MCF 10A (cell line): ENCODE measurements at regions not wholly inside any gene's neighbourhood (a gene's known extent, or its start where the extent isn't known, plus 50 kb on each side); places are given as distances from the start of the nearest gene placed in this dataset.

Experiments used
- BruUV-seq: library from RNA; stranded (reverse); fragments of 400-500 nt; replicated peaks from 2 replicates; lab custom pipeline; 2021; lab: Mats Ljungman, UMichigan
- CTCF ChIA-PET: fragments of 300-600 bp; sonication (Branson Sonifier 250); formaldehyde crosslinking; extraction: SDS; loops from one replicate; lab custom pipeline; 2021; ENCODE audit warnings: antibody characterized with exemption, inconsistent platforms; lab: Yijun Ruan, JAX
- POLR2A ChIA-PET: fragments of 300-600, 350-650 bp; sonication (Branson Sonifier 250); formaldehyde crosslinking; extraction: SDS; loops from one replicate; lab custom pipeline; 2020; ENCODE audit warnings: antibody characterized with exemption, inconsistent platforms; lab: Yijun Ruan, JAX
- DNase-seq: peaks from one replicate; pipeline ENCODE4 v3.0.0-alpha.2; 2018; ENCODE audit not compliant: unreplicated experiment
- H3K27ac Mint-ChIP-seq: one replicate; pipeline ENCODE4 v1.8.0; 2022; ENCODE audit warnings: mild to moderate bottlenecking, low read depth, mixed read lengths; ENCODE audit not compliant: unreplicated experiment
- H3K27me3 Mint-ChIP-seq: one replicate; pipeline ENCODE4 v1.8.0; 2022; ENCODE audit warnings: mixed read lengths; ENCODE audit not compliant: insufficient read depth, unreplicated experiment
- H3K36me3 Mint-ChIP-seq: one replicate; pipeline ENCODE4 v1.8.0; 2022; ENCODE audit warnings: mild to moderate bottlenecking, moderate library complexity, mixed read lengths; ENCODE audit not compliant: insufficient read depth, unreplicated experiment
- H3K4me1 Mint-ChIP-seq: one replicate; pipeline ENCODE4 v1.8.0; 2022; ENCODE audit warnings: mixed read lengths; ENCODE audit not compliant: insufficient read depth, unreplicated experiment
- H3K4me3 Mint-ChIP-seq: one replicate; pipeline ENCODE4 v1.8.0; 2022; ENCODE audit warnings: mild to moderate bottlenecking, moderate library complexity, mixed read lengths; ENCODE audit not compliant: unreplicated experiment
- H3K9me3 Mint-ChIP-seq: one replicate; pipeline ENCODE4 v1.8.0; 2022; ENCODE audit warnings: mixed read lengths; ENCODE audit not compliant: unreplicated experiment
- CTCF ChIP-seq: fragments of 200-600 bp; IDR thresholded peaks from one replicate; pipeline ENCODE4 v1.8.0; 2022; ENCODE audit warnings: antibody characterized with exemption, mild to moderate bottlenecking; ENCODE audit not compliant: unreplicated experiment
- intact Hi-C: fragments of 100-400 bp; cut with micrococcal nuclease; formaldehyde crosslinking; loops from 2 replicates; pipeline ENCODE4 v1.14.1; 2022

- no peaks in the 10 kb centered on the region for H3K27me3 Mint-ChIP-seq
- no TSS peak for BruUV-seq
- no peaks in the 10 kb centered on the region for H3K4me1 Mint-ChIP-seq
- no peak for TF ChIP-seq CTCF
- H3K9me3 Mint-ChIP-seq, result no peaks in the 10 kb centered on the region
- DNase-seq, result no peak
- intact Hi-C loops, result no loop called here
- ChIA-PET POLR2A (no interaction called here), CTCF (interaction anchor here (0.7 kb wide), 1 partner anchor 69 kb away, joined by 4 read pairs; no protein-coding TSS in a partner anchor)
- no peak overlapping the region for H3K4me3 Mint-ChIP-seq
- no peak overlapping the region for H3K27ac Mint-ChIP-seq
- H3K36me3 Mint-ChIP-seq, result no peaks in the 10 kb centered on the region
These were observed 136.9 kb upstream of the EEF2KMT start for GRCh38 chr16:5234295-5235050.

GRCh38 chr16:5231246-5231759, 133.7 kb upstream of the EEF2KMT start:
- H3K36me3 Mint-ChIP-seq, result no peaks in the 10 kb centered on the region
- ChIA-PET CTCF (no interaction called here), POLR2A (no interaction called here)
- H3K4me3 Mint-ChIP-seq, result no peak overlapping the region
- intact Hi-C loops, result no loop called here
- peaks cover 9% of the 10 kb centered on the region for H3K9me3 Mint-ChIP-seq
- H3K27me3 Mint-ChIP-seq, result no peaks in the 10 kb centered on the region
- DNase-seq, result no peak
- no peak overlapping the region for H3K27ac Mint-ChIP-seq
- TF ChIP-seq CTCF, result no peak
- H3K4me1 Mint-ChIP-seq, result no peaks in the 10 kb centered on the region
- BruUV-seq, result no TSS peak

GRCh38 chr16:5228369-5228768, 130.8 kb upstream of the EEF2KMT start:
- Mint-ChIP-seq H3K4me1 (no peaks in the 10 kb centered on the region), H3K36me3 (no peaks in the 10 kb centered on the region), H3K9me3 (peaks cover 18% of the 10 kb centered on the region), H3K27ac (no peak overlapping the region), H3K27me3 (no peaks in the 10 kb centered on the region), H3K4me3 (no peak overlapping the region)
- no TSS peak for BruUV-seq
- ChIA-PET POLR2A (no interaction called here), CTCF (no interaction called here)
- intact Hi-C loops, result no loop called here
- no peak for DNase-seq
- TF ChIP-seq CTCF, result no peak

- BruUV-seq, result no TSS peak
- Mint-ChIP-seq H3K4me1 (no peaks in the 10 kb centered on the region), H3K4me3 (no peak overlapping the region), H3K27me3 (no peaks in the 10 kb centered on the region), H3K36me3 (no peaks in the 10 kb centered on the region), H3K27ac (no peak overlapping the region), H3K9me3 (peaks cover 25% of the 10 kb centered on the region)
- POLR2A ChIA-PET, result interaction anchor here (0.6 kb wide), 1 partner anchor 78 kb away, joined by 3 read pairs; no protein-coding TSS in a partner anchor
- no peak for DNase-seq
- TF ChIP-seq CTCF, result no peak
- intact Hi-C loops, result no loop called here
- CTCF ChIA-PET, result interaction anchor here (0.6 kb wide), 1 partner anchor 575 kb away, joined by 3 read pairs; no protein-coding TSS in a partner anchor
These were observed 128.5 kb upstream of the EEF2KMT start for GRCh38 chr16:5225931-5226655.
